SKM-1 treated with dmso at 0.1 percent for 144 hours (cell line): ENCODE measurements at regions not wholly inside any gene's neighbourhood (a gene's known extent, or its start where the extent isn't known, plus 50 kb on each side); places are given as distances from the start of the nearest gene placed in this dataset.
A peak's percentile ranks its signal among the peaks of the same experiment; 100 is the strongest.

Experiments used
- DNase-seq: peaks from one replicate; lab custom pipeline; 2025; ENCODE audit not compliant: unreplicated experiment; lab: John Stamatoyannopoulos, UW

GRCh38 chrX:5537098-5537497 is 691.6 kb downstream of the NLGN4X start:
- no peak for DNase-seq

DNA sequence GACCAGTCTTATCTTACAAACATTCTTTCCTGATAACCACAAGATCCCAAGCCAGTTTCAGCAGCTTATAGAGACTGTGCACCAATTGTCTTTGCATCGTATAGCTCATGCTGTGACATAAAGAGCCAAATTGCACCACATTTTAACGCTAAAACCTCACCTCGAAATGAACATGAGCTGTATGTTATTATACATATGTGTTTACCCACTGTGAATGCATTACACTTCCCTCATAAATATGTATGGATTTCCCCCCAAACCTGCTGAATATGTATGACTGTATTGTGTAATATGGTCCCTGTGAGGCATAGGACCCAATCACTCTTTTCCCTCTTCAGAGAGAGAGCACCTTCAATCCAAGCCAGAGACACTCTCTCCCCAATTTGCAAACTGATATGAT is 692.4 kb downstream of the NLGN4X start:
- no peak for DNase-seq

GRCh38 chrX:5528057-5528456 is 700.6 kb downstream of the NLGN4X start:
- DNase-seq = no peak

- no peak for DNase-seq
Measured at GRCh38 chrX:5526191-5526590, 702.5 kb downstream of the NLGN4X start.

- DNase-seq = no peak
Measured at GRCh38 chrX:5490786-5491563, 737.7 kb downstream of the NLGN4X start.

GRCh38 chrX:5474282-5474681 is 754.4 kb downstream of the NLGN4X start:
- DNase-seq = no peak

GRCh38 chrX:5458300-5458842 is 770.3 kb downstream of the NLGN4X start:
- no peak for DNase-seq

DNA sequence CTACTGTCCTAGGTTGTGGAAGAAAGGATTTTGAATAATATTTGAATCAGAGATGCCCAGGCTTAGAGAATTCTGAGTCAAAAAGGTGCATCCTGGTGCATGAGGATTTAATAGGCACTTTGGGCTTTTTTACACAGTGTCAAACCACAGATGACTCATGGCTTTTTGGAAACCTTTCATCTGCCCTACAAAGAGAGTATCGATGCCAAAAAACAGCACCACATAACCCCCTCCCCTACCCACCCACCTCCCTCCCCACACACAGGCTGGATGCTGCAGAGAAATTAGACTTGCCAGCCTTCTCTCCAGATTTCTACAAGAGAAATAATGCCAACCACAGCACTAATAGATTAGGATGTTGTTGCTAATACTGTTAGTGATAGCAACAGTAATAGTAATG is 779.3 kb downstream of the NLGN4X start:
- no peak for DNase-seq

DNA sequence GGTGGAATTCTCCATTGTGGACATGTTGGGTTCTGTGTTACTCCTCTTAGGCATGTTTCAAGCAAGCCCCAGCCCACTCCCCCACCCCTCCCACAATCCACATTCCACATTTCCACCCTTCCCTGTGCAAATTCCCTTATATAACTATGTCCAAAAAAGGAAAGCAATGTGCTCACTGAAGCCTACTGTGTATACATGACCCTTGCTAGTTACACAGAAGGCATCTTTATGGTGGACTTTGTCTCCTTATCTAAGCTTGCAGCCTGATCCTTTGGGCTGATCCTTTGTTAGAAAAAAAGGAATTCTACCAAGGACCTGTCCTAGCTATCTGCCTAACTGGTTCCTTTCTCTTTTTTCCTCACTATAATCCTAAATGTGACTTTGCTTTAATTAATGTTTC is 796.8 kb downstream of the NLGN4X start:
- DNase-seq = no peak

DNA sequence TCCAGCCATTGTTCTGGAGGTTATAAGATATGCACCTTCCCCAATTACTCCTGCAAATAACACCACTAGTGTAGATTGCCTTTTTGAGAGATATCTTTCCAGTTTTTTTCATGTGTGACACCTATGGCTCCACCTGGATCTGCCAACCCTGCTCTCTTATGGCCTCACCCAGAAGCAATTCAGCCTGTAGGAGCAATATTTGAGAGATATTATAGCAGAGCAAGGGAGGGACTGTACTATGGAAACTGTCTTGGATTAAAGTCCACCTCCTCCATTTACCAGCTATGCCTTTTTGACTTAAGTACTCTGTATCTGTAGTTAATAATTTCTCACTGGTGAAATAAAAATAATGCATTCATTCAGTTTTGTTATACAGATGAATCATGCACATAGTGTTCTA is 803.5 kb downstream of the NLGN4X start:
- no peak for DNase-seq

DNA sequence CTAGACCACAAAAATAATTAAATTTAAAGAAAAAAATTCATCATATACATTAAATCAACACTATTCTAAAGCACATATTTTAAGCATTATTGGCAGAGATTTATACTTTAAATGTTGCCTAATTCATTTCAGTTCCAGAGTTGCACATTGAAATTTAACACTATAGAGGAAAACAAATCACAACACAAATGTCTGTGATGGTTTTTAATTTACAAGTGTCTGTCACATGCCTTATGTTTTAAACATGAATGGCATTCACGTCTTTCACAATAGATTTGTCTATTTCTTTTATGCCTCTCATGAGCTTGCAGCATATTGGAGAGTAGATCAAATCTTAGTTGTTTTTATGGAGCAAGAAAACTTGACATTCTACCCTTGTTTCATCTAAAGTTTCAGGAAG is 811.3 kb downstream of the NLGN4X start:
- DNase-seq = no peak

- no peak for DNase-seq
Measured at GRCh38 chrX:5415738-5416137, 812.9 kb downstream of the NLGN4X start.

GRCh38 chrX:5409106-5409505 is 819.6 kb downstream of the NLGN4X start:
- no peak for DNase-seq

GRCh38 chrX:5402461-5402860 is 826.2 kb downstream of the NLGN4X start:
- no peak for DNase-seq

- no peak for DNase-seq
Measured at GRCh38 chrX:5399403-5399802, 829.3 kb downstream of the NLGN4X start.

- DNase-seq = no peak
Measured at GRCh38 chrX:5397409-5397808, 831.3 kb downstream of the NLGN4X start.

GRCh38 chrX:5390376-5390775 is 838.3 kb downstream of the NLGN4X start:
- DNase-seq = no peak

GRCh38 chrX:5388087-5388486 is 840.6 kb downstream of the NLGN4X start:
- DNase-seq = peak; percentile 33

DNA sequence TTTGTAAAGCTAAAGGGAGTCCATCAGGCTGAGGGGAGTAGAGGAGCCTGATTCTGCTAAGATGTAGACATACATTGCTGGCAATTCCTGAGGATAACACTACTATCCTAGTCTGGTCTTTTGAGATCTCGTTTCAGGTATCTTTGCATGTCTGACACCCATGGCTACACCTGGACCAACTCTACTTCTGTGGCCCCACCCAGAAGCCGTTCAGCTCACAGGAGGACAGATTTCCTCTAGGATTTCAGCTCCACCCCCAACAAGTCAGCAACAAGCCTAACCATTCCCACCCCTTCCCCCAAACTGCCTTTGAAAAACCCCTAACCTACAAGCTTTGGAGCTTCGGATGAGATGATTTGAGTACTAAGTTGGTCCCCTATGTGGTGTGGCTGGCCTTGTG is 848.2 kb downstream of the NLGN4X start:
- no peak for DNase-seq

- DNase-seq = no peak
Measured at GRCh38 chrX:5341902-5342301, 886.8 kb downstream of the NLGN4X start.

GRCh38 chrX:5337160-5337559 is 891.5 kb downstream of the NLGN4X start:
- no peak for DNase-seq

GRCh38 chrX:5324546-5324945 is 904.1 kb downstream of the NLGN4X start:
- no peak for DNase-seq

DNA sequence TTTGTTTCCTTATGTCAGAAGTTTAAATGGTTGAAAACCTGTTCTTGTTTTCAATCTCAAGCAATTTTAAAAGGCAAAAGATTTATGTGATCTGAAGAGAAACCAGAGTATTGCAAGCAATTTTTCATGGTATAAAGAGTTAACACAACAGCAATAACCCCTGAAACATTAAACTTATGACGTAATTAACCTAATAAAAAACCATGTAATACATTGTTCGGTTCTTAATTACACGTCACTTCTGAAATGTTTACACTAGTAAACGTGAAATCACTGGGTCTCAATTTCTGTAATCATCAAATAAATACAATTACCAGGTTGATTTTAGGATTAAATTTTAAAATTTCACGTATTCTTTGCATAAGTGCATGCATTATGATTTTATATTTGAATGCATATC is 914.5 kb downstream of the NLGN4X start:
- DNase-seq = no peak
